GM19467 (cell line): ENCODE measurements at regions not wholly inside any gene's neighbourhood (a gene's known extent, or its start where the extent isn't known, plus 50 kb on each side); places are given as distances from the start of the nearest gene placed in this dataset.

Source experiments
- ATAC-seq: cut with Tn5 transposase; IDR thresholded peaks from one replicate; pipeline ENCODE4 v1.9.1; 2021; ENCODE audit warnings: mild to moderate bottlenecking, moderate library complexity; ENCODE audit not compliant: unreplicated experiment

DNA sequence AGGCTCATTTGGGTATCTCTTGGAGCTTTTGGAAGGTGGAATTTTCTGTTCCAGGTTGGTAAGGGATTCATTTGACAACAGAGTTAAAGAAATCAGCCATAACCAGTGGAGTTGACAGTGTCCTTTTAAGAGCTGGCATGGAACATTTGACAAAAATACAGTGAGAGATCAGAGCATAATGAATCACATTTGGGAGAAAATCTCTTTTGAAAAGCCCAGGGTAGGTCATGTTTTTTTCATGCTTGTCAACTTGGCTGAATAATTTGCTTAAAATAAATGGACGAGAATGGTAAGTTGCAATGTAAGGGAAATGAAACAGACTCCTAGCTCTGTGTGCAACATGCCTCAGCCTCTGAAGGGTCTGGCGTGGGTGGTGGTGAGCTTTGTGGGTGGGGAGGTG lies 235.3 kb upstream of the N4BP1 start:
- no peak for ATAC-seq

GRCh38 chr16:48838349-48838748 lies 228.4 kb upstream of the N4BP1 start:
- no peak for ATAC-seq

GRCh38 chr16:48836636-48837035 lies 226.7 kb upstream of the N4BP1 start:
- no peak for ATAC-seq

DNA sequence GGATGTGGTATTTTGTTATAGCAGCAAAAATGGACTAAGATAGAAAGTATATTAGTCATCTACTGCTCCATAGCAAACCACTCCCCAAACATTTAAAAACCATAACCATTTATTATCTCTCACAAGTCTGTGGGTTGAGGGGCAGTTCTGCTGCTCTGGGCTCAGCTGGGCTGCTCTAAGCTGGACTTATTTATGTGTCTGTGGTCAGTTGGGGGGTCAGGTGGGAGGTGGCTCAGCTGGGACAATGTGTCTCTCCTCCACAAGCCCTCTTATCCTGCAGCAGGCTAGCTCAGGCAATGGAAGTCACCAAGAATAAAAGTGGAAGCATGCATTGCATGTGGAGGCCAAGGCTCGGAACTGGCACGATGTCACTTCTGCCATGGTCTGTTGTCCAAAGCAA lies 226.1 kb upstream of the N4BP1 start:
- ATAC-seq: no peak

DNA sequence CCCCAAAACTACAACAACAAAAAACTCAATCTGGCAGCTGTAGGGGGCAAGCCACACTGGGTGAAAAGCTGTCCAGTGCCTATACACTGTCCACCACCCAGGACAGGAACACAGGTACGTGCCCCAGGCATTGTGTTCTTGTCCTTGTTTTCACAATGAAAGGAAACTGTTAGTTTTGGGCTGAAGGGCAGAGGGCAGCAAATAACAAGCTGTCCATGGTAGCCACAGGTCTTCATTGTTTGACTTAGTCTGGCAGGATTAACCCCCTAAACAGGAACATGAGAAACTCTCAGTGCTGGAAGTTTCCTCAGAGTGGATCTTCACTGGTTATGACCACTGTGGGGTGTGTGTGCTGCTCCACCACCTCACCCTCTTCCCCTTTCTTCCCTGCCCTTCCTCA lies 224.6 kb upstream of the N4BP1 start:
- no peak for ATAC-seq

- ATAC-seq: no peak
These were observed 223.5 kb upstream of the N4BP1 start for GRCh38 chr16:48833461-48833860.

DNA sequence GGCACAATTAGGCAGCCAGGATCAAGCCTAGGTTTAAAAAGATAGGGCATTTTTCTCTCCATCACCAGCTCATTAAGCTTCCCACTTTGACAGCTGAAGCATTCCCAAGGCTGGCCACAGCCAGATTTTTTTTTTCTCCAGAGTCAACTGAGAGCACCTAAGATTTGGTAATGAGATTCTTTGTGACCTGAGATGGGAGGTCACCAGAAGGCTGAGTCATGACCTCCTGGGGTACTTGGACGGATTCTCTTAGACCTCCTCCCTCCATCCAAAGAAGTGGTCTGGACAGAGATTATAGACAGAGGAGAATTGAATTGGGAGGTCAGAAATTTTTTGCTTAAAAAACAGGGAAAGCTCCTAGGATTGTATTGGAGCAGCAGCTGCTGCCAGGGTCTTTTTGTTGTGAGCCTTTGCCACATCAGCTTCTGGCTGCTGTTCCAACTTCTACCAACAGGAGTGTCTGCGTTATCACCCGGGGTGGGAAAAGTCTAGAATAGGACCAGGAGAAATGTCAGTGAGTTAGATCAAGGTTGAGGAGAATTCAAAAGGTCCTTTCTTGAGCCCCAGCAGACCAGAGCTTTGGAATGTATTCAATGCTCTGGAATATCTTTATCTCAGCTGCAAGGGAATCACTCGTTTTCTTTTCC lies 221.2 kb upstream of the N4BP1 start:
- no peak for ATAC-seq

DNA sequence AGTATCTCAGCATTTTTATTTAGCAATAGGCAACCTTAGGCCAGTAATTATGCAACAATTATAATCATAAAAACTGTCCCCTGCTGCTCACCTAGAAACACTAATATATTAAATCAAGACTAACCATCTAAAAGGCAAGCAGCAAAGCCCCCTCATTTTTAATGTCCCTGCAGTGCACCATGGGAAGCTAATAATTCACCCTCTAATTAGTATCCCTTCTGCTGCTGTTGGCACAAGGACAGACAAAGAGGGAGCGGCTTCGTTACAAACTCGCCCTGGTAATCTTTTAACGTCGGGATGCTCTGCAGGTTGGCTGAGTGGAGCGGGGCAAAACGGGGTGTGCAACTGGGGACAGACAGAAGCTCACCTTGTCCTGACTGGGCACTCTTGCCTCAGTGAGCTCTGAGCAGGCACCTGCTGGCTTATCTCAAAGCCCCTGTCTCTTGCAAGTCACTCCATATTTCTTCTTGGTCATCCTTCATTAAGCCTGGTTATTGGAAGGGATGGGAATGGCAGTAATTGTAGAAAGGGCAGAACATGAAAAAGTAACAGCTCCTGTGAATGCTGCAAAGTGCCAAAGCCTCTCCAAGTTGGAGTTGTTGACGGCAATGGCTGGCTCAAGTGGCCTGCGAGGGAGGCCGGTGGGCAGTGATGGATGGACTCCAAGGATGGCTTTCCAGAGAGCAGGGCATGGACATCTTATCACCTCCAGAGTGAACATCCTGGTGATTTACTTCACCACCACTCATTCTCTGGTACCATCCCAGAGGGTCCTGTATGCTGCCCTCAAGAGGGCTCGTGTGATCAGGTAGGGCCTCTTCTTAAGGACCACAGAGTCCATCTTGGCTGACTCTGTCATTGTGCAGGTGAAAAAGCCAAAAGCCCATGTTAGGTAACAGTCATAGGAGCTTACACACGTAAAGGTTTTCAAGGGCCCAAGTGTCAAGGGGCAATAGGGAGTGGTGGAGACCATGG lies 219.6 kb upstream of the N4BP1 start:
- no peak for ATAC-seq

DNA sequence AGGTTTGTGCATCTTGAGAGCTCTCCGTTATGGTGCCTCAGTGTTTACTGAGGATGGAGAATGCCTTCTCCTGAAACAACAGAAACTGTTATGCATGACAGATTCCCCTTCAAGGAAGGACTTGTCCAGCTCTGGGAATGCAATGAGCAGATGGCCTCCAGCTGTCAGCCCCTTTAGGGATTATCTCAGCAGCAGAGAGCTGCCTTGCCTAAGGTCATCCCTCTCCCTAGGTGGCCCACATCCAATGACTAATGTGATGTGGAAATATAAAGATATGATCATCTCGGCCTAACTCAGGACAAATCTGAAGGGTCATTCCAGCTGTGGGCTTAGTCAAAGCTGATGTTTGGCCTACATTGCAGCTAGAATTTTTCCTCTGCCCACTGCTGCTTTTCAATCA lies 214.3 kb upstream of the N4BP1 start:
- no peak for ATAC-seq

DNA sequence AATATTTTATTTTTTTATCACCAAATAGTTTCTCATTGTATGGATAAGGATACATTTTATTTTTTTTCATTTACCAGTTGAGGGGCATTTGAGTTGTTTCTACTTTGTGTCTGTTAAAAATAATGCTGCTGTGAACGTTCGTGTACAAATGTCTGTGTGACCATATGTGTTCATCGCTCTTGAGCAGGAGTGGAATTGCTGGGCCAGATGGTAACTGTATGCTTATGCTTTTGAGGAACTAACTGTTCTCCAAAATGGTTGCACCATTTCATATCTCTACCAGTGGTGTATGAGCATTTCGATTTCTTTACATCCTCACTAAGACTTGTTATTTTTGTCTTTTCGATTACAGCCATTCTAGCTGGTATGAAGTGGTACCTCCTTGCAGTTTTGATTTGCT lies 212.5 kb upstream of the N4BP1 start:
- ATAC-seq: no peak

- no peak for ATAC-seq
These were observed 210.4 kb upstream of the N4BP1 start for GRCh38 chr16:48820379-48820778.

DNA sequence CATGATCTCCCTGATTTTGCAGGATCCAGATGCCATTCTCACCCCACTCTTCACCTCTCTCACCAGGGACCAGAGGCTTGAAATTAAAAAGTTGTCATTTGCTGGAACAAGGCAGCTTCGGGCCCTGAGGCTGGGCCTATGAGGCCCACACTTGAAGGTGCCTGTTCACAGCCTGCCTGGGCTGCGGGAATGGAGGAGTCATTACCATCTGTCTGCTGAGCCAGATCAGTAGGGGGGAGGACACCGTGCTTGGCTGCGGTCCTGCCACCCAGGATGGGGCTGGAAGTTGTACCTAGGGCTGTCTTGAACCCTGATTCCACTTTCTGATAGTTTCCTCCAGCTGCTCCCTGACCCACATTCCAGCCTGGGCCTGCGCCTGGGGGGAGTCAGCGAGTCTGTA lies 208.3 kb upstream of the N4BP1 start:
- ATAC-seq: no peak

DNA sequence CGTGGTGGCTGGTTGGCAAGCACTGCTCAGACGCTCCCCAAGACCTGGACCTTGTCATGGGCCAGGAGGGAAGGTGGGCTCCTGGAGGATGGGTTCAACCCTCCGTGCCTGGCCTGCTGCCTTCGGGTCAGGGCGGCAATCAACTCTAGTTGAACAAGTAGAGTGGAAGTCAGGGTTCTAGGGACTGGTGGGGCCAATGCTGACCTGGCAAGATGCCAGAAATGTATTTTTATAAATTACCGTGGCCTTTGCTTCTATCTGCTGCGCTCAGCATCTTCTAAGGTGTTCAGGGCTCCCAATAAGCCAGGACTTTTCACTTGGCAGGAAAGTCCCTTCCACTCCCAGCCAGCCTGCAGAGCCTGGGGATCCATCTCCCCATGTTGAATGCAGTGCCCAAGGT lies 207.1 kb upstream of the N4BP1 start:
- ATAC-seq: no peak

DNA sequence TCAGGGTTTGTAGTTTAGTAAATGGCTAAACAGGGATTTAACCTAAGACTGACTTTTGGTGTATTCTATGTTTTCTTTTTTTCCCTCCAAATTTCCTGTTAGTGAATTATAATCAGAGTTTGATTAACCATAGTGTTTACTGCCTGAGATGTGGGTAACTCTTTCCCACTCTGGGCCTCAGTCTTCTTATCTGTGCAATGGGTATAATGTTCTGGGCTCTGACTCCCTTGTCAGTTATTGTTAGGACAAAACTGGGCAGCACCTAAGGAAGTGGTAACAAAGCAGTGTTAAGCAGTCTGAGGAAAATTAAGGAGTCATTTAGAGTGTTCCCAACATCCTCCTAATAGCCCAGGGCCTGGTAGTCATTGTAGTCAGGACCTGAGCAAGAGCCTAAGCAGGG lies 206.4 kb upstream of the N4BP1 start:
- ATAC-seq: no peak

DNA sequence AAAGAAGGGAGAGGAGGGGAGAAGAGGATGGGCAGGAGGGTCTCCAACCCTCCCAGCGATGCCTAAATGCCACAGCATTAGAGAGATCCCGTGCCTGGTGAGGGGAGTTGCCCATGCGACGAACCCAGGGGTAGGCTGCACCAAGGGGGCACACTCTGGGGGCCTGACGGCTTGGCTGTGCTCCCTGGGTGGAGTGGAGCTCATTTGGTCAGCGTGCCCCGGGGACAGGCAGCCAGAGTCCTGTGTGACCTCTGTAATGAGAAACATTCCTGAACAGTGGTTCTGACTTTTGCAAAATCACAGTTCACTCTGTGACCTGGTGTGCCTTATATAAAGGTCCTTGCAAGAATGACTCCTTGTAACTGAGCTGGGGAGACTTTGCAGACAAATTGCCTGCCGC lies 205.0 kb upstream of the N4BP1 start:
- no peak for ATAC-seq

- ATAC-seq: no peak
These were observed 203.5 kb upstream of the N4BP1 start for GRCh38 chr16:48813485-48813884.

DNA sequence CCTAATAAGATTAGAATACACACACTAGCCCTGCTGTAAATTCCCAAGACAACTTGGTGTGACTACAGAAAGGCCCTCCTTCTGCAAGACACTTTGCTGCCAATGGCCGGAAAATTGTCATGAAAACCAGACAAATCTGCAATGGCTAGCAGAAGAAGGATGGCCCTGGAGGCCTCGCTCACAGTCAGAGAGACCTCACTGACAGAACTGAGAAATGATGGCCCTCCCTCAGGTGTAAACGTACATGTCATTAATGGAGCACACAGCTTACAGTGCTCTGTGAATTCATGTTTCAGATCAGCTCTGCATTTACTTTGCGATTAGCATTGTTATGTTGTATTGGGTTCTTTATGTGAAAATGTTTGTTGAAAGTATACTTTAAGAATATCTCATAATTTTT lies 202.9 kb upstream of the N4BP1 start:
- ATAC-seq: no peak

GRCh38 chr16:48811478-48811877 lies 201.5 kb upstream of the N4BP1 start:
- ATAC-seq: no peak

DNA sequence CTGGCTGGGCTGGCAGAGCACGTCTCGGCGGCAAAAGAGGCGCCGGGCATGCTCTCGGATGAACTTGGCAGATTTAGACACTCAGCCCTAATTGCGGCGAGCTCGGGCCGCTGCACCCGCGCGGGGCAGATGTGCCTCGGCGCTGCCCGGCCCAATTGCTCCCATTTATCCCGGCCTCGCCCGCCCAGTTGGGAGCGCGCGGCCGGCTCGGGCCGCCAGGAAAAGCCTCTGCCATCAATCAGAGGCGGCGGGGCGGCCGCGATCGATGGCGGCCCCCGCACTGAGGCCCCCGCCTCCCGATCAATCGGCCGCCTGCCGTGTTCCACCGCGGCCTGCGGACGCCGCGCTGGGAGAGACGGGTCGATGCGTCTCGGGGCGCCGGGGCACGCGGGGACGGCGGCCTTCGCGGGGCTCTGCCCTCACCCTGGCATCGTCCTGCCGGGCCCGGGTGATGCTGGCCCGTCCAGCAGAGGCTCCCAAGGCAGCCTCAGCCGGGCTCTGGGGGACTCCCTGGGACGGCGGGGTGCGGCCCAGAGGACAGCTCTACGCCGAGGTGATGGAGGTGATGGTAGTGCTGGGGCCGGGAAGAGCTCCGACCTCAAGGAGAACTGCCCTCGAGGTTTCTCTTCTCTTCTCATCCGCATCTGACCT lies 200.9 kb upstream of the N4BP1 start:
- no peak for ATAC-seq

DNA sequence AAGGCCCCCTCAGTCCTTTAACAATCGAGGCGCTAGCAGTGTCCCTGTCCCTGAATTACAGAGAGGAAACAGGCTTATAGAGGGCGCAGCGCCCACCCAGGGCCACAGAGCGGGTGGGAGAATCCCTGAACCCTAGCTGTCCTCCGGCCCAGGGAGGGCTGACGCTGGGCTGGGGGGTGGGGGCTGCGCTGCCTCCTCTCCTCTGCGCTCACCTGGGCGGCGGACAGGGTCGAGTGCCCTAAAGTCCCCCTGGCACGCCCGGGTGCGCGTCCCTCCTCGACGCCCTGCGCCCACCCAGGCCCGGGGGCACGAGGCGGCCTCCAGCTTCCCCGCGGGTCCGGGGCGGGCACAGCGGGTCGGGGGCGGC lies 200.4 kb upstream of the N4BP1 start:
- ATAC-seq: no peak

DNA sequence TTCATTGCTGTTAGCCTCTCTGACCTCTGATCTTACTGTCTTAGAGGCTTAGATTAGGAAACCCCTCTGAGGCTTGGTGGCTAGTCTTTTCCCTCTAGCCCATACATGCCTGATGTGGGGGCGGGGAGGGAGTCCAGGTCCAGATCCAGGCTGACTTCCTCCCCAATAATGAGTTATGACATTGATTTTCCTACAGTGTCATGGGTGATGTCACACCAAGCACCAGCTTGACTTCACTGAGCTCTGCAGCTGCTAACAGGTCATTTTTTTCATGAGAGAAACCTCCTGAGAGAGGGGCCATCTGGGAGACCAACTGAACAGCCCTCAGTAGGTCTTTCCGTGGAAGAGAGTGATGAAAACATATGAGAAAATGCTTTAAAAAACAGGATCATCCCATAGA lies 180.2 kb upstream of the N4BP1 start:
- ATAC-seq: no peak

GRCh38 chr16:48788475-48788874 lies 178.5 kb upstream of the N4BP1 start:
- ATAC-seq: no peak
